SK-N-SH (cell line): ENCODE measurements at regions not wholly inside any gene's neighbourhood (a gene's known extent, or its start where the extent isn't known, plus 50 kb on each side); places are given as distances from the start of the nearest gene placed in this dataset.

Experiments
- CTCF ChIA-PET: fragments of 300-600, 350-600 bp; formaldehyde crosslinking; extraction: SDS; loops from one replicate; lab custom pipeline; 2021; lab: Yijun Ruan, JAX
- POLR2A ChIA-PET: fragments of 350-600 bp; sonication (Branson Sonifier 250); formaldehyde crosslinking; extraction: SDS; loops from one replicate; lab custom pipeline; 2020; ENCODE audit warnings: antibody characterized with exemption, inconsistent platforms; lab: Yijun Ruan, JAX
- DNase-seq: peaks from one replicate; pipeline ENCODE4 v3.0.0; 2012
- H2AFZ ChIP-seq: fragments of 200-600 bp; sonication (generic); 2 replicates; pipeline ENCODE4 v1.8.1; 2016; ENCODE audit warnings: antibody characterized with exemption, mild to moderate bottlenecking, low read depth
- H3F3A ChIP-seq: fragments of 200-600 bp; sonication (generic); replicated peaks from 2 replicates; pipeline ENCODE3; 2016; ENCODE audit warnings: antibody characterized with exemption, mild to moderate bottlenecking; ENCODE audit not compliant: insufficient read depth
- H3K27ac ChIP-seq, 2 experiments: fragments of 200-500 bp in 1 of 2; fragments of 200-600 bp in 1 of 2; sonication (Bioruptor generic) in 1 of 2; sonication (generic), shearing (Covaris generic) in 1 of 2; 2 replicates each; pipeline versions ENCODE4 v1.5.1 to v1.6.1; 2014 to 2016; ENCODE audit warnings: low read depth in 2 of 2, inconsistent platforms in 1 of 2, low read length in 1 of 2, mild to moderate bottlenecking in 1 of 2, mixed read lengths in 1 of 2
- H3K27me3 ChIP-seq: fragments of 200-600 bp; sonication (generic), shearing (Covaris generic); 2 replicates; pipeline ENCODE4 v1.6.1; 2016; ENCODE audit warnings: mixed run types; ENCODE audit not compliant: insufficient read depth
- H3K36me3 ChIP-seq, 2 experiments: fragments of 200-500 bp in 1 of 2; fragments of 200-600 bp in 1 of 2; sonication (Bioruptor generic) in 1 of 2; sonication (generic) in 1 of 2; replicated peaks in 1 of 2; 2 replicates each; pipeline versions ENCODE3 to v1.5.1; 2014 to 2016; ENCODE audit warnings: low read length in 1 of 2, mild to moderate bottlenecking in 1 of 2; ENCODE audit not compliant: insufficient read depth in 2 of 2, control insufficient read depth in 1 of 2
- H3K4me1 ChIP-seq, 2 experiments: fragments of 200-500 bp in 1 of 2; fragments of 200-600 bp in 1 of 2; sonication (Bioruptor generic) in 1 of 2; sonication (generic), shearing (Covaris generic) in 1 of 2; 2 replicates each; pipeline versions ENCODE4 v1.5.1 to v1.6.1; 2014 to 2016; ENCODE audit warnings: low read depth in 1 of 2, low read length in 1 of 2, mixed run types in 1 of 2; ENCODE audit not compliant: insufficient read depth in 2 of 2, control insufficient read depth in 1 of 2
- H3K4me2 ChIP-seq: fragments of 200-600 bp; sonication (generic), shearing (Covaris generic); 2 replicates; pipeline ENCODE4 v1.6.1; 2017; ENCODE audit warnings: mixed run types
- H3K4me3 ChIP-seq, 2 experiments: fragments of 200-500 bp in 1 of 2; fragments of 200-600 bp in 1 of 2; sonication (Bioruptor generic) in 1 of 2; sonication (generic), shearing (Covaris generic) in 1 of 2; 2 replicates each; pipeline versions ENCODE4 v1.5.1 to v1.8.1; 2014 to 2016; ENCODE audit warnings: low read depth in 2 of 2, inconsistent platforms in 1 of 2, low read length in 1 of 2, mild to moderate bottlenecking in 1 of 2, mixed read lengths in 1 of 2, moderate library complexity in 1 of 2
- H3K79me2 ChIP-seq: fragments of 200-600 bp; sonication (generic); 2 replicates; pipeline ENCODE4 v1.8.1; 2017; ENCODE audit warnings: mild to moderate bottlenecking; ENCODE audit not compliant: insufficient read depth
- H3K9ac ChIP-seq: fragments of 200-600 bp; sonication (generic); 2 replicates; pipeline ENCODE4 v1.6.1; 2017; ENCODE audit warnings: mixed run types
- H3K9me2 ChIP-seq: fragments of 200-600 bp; sonication (generic); 2 replicates; pipeline ENCODE4 v1.6.1; 2017; ENCODE audit warnings: mixed run types
- H3K9me3 ChIP-seq: fragments of 200-600 bp; sonication (generic); 2 replicates; pipeline ENCODE4 v1.6.1; 2017; ENCODE audit warnings: mixed run types, mild to moderate bottlenecking, moderate library complexity
- H4K20me1 ChIP-seq: fragments of 200-600 bp; sonication (generic); 2 replicates; pipeline ENCODE4 v1.6.1; 2017; ENCODE audit warnings: mild to moderate bottlenecking, mixed run types; ENCODE audit not compliant: insufficient read depth
- ELF1 ChIP-seq: IDR thresholded peaks from 2 replicates; pipeline ENCODE4 v1.4.0; 2012
- EP300 ChIP-seq, 2 experiments: IDR thresholded peaks; 2 replicates each; pipeline versions ENCODE4 v1.4.0 to v1.6.1; 2012; ENCODE audit warnings: borderline replicate concordance in 1 of 2, low read depth in 1 of 2, low read length in 1 of 2
- FOSL2 ChIP-seq: IDR thresholded peaks from 2 replicates; pipeline ENCODE4 v1.4.0; 2012; ENCODE audit warnings: low read depth, mild to moderate bottlenecking, moderate library complexity, borderline replicate concordance
- FOXM1 ChIP-seq: IDR thresholded peaks from 2 replicates; pipeline ENCODE4 v1.4.0; 2012; ENCODE audit warnings: low read depth, mild to moderate bottlenecking
- GABPA ChIP-seq: IDR thresholded peaks from 2 replicates; pipeline ENCODE4 v1.4.0; 2012; ENCODE audit warnings: low read depth, mild to moderate bottlenecking
- IRF3 ChIP-seq: fragments of 150-350 bp; IDR thresholded peaks from 2 replicates; pipeline ENCODE4 v1.6.1; 2016; ENCODE audit warnings: mild to moderate bottlenecking, low read depth, low read length
- JUND ChIP-seq: IDR thresholded peaks from 2 replicates; pipeline ENCODE4 v1.4.0; 2012
- MEF2A ChIP-seq: IDR thresholded peaks from 2 replicates; pipeline ENCODE4 v1.4.0; 2012; ENCODE audit warnings: low read depth, borderline replicate concordance
- MXI1 ChIP-seq: IDR thresholded peaks from 2 replicates; pipeline ENCODE4 v1.6.1; 2012; ENCODE audit warnings: mild to moderate bottlenecking, low read depth, low read length, improper control_type of control experiment
- NFIC ChIP-seq: IDR thresholded peaks from 2 replicates; pipeline ENCODE4 v1.4.0; 2012; ENCODE audit warnings: borderline replicate concordance
- NRF1 ChIP-seq: IDR thresholded peaks from 2 replicates; pipeline ENCODE4 v1.6.1; 2012; ENCODE audit warnings: low read depth, mild to moderate bottlenecking, low read length
- POLR2AphosphoS5 ChIP-seq: IDR thresholded peaks from 2 replicates; pipeline ENCODE4 v1.6.1; 2012; ENCODE audit warnings: low read depth, low read length
- RAD21 ChIP-seq: IDR thresholded peaks from 2 replicates; pipeline ENCODE4 v1.6.1; 2012; ENCODE audit warnings: mild to moderate bottlenecking, low read length
- RCOR1 ChIP-seq: fragments of 150-350 bp; IDR thresholded peaks from 2 replicates; pipeline ENCODE4 v1.6.1; 2017; ENCODE audit warnings: antibody characterized with exemption, low read length
- REST ChIP-seq: IDR thresholded peaks from 2 replicates; pipeline ENCODE4 v1.6.1; 2012; ENCODE audit warnings: mild to moderate bottlenecking, low read depth, low read length, moderate library complexity
- RXRA ChIP-seq: IDR thresholded peaks from 2 replicates; pipeline ENCODE4 v1.4.0; 2012; ENCODE audit warnings: low read depth, mild to moderate bottlenecking, borderline replicate concordance
- SMC3 ChIP-seq: IDR thresholded peaks from 2 replicates; pipeline ENCODE4 v1.6.1; 2012; ENCODE audit warnings: low read depth, low read length, improper control_type of control experiment
- TAF1 ChIP-seq: IDR thresholded peaks from 2 replicates; pipeline ENCODE4 v1.6.1; 2012; ENCODE audit warnings: low read depth, mild to moderate bottlenecking, low read length, moderate library complexity, borderline replicate concordance
- YY1 ChIP-seq: IDR thresholded peaks from 2 replicates; pipeline ENCODE4 v1.4.0; 2012; ENCODE audit warnings: low read depth, mild to moderate bottlenecking
- WGBS: methylation state at CpG from one replicate; pipeline ENCODE4 v1.1.6; 2017; ENCODE audit warnings: low lambda C conversion rate; 5-methylcytosine and 5-hydroxymethylcytosine counted together
- TF ChIP-seq, protein P1 (sequence below): IDR thresholded peaks from 2 replicates; pipeline ENCODE4 v1.4.0; 2012; ENCODE audit warnings: low read depth
- TF ChIP-seq, protein P2 (sequence below): IDR thresholded peaks from 2 replicates; pipeline ENCODE4 v1.4.0; 2012; ENCODE audit warnings: low read depth, borderline replicate concordance

DNA sequence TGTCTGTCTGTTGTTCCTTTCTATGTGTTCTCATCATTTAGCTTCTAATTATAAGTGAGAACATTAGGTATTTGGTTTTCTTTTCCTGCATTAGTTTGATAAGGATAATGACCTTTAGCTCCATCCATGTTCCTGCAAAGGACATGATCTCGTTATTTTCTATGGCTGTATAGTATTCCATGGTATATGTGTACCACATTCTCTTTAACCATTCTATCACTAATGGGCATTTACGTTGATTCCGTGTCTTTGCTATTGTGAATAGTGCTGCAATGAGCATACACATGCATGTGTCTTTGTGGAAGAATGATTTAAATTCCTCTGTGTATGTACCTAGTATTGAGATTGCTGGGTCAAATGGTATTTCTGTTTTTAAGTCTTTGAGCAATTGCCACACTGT, 1799.7 kb downstream of the SLITRK5 start:
- Histone ChIP-seq H3K4me1 (no peaks in the 10 kb centered on the region), H3K27me3 (no peaks in the 10 kb centered on the region), H3K4me3 (no peak overlapping the region)
- POLR2A ChIA-PET = no interaction called here
- no peak for DNase-seq
- TF ChIP-seq REST (no peak), FOSL2 (no peak), SMC3 (no peak), TAF1 (no peak), ELF1 (no peak), NRF1 (no peak), YY1 (no peak), RCOR1 (no peak), POLR2AphosphoS5 (no peak), FOXM1 (no peak), RXRA (no peak), IRF3 (no peak), MEF2A (no peak), GABPA (no peak)
- TF ChIP-seq, protein P1, sequence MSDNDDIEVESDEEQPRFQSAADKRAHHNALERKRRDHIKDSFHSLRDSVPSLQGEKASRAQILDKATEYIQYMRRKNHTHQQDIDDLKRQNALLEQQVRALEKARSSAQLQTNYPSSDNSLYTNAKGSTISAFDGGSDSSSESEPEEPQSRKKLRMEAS = no peak
- TF ChIP-seq, all 33 proteins: peak for 0
- WGBS = 48% methylated on average over 3 of the region's 3 CpGs
- no peaks in the 10 kb centered on the region for H3K79me2 ChIP-seq
- H3K9me3 ChIP-seq = no peaks in the 10 kb centered on the region
- no peak overlapping the region for H3K9ac ChIP-seq
- H3K27ac ChIP-seq = no peak overlapping the region
- no peaks in the 10 kb centered on the region for H3K36me3 ChIP-seq
- no peaks in the 10 kb centered on the region for H4K20me1 ChIP-seq
- H3K9me2 ChIP-seq = no peaks in the 10 kb centered on the region
- H2AFZ ChIP-seq = no peak overlapping the region
- CTCF ChIA-PET = no interaction called here
- H3F3A ChIP-seq = no peaks in the 10 kb centered on the region
- no peak overlapping the region for H3K4me2 ChIP-seq

DNA sequence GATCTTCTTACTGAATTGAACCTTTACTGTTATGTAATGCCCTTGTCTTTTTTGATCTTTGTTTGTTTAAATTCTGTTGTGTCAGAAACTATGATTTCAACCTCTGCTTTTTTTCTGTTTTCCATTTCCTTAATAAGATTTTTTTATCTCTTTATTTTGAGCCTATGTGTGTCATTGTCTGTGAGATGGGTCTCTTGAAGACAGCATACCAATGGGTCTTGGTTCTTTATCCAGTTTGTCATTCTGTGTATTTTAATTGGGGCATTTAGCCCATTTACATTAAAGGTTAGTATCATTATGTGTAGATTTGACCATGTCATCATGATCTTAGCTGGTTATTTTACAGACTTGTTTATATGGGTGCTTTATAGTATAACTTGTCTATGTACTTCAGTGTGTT, 1803.3 kb downstream of the SLITRK5 start:
- Histone ChIP-seq H4K20me1 (no peaks in the 10 kb centered on the region), H3K4me2 (no peak overlapping the region), H3K27ac (no peak overlapping the region), H3K9ac (no peak overlapping the region), H3K27me3 (no peaks in the 10 kb centered on the region), H3K9me2 (no peaks in the 10 kb centered on the region), H3K79me2 (no peaks in the 10 kb centered on the region), H3K4me1 (no peaks in the 10 kb centered on the region), H3K9me3 (no peaks in the 10 kb centered on the region), H3K4me3 (no peak overlapping the region), H3K36me3 (no peaks in the 10 kb centered on the region), H2AFZ (no peak overlapping the region), H3F3A (no peaks in the 10 kb centered on the region)
- ChIA-PET POLR2A (no interaction called here), CTCF (no interaction called here)
- TF ChIP-seq NFIC (no peak), IRF3 (no peak), RXRA (no peak), FOSL2 (no peak), TAF1 (no peak), FOXM1 (no peak), RAD21 (no peak), MXI1 (no peak), EP300 (IDR thresholded peaks at IDR 0.05; ENCODE audit: borderline replicate concordance in 1 of 2, low read depth in 1 of 2, low read length in 1 of 2) (no peak), JUND (no peak)
- TF ChIP-seq, protein P2, sequence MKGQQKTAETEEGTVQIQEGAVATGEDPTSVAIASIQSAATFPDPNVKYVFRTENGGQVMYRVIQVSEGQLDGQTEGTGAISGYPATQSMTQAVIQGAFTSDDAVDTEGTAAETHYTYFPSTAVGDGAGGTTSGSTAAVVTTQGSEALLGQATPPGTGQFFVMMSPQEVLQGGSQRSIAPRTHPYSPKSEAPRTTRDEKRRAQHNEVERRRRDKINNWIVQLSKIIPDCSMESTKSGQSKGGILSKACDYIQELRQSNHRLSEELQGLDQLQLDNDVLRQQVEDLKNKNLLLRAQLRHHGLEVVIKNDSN = no peak
- DNase-seq = no peak
